Neural progenitor cell (in vitro differentiated cells): ENCODE measurements at regions not wholly inside any gene's neighbourhood (a gene's known extent, or its start where the extent isn't known, plus 50 kb on each side); places are given as distances from the start of the nearest gene placed in this dataset.

Experiments
- DNase-seq: peaks from one replicate; pipeline ENCODE4 v3.0.0-alpha.2; 2016; ENCODE audit warnings: low spot score
- H2AFZ ChIP-seq: fragments of 200-600 bp; sonication (generic); replicated peaks from 2 replicates; pipeline ENCODE4 v1.6.1; 2016; ENCODE audit warnings: antibody characterized with exemption
- H3F3A ChIP-seq: fragments of 200-600 bp; sonication (generic); 2 replicates; pipeline ENCODE4 v1.6.1; 2016; ENCODE audit warnings: antibody characterized with exemption, low read depth
- H3K27ac ChIP-seq: fragments of 200-600 bp; sonication (generic); 2 replicates; pipeline ENCODE4 v1.5.1; 2016; ENCODE audit warnings: mild to moderate bottlenecking
- H3K27me3 ChIP-seq: fragments of 200-600 bp; sonication (generic); 2 replicates; pipeline ENCODE4 v1.6.1; 2016; ENCODE audit warnings: mild to moderate bottlenecking, moderate library complexity
- H3K36me3 ChIP-seq: fragments of 200-600 bp; sonication (generic); 2 replicates; pipeline ENCODE4 v1.5.1; 2016
- H3K4me1 ChIP-seq: fragments of 200-600 bp; sonication (generic); 2 replicates; pipeline ENCODE4 v1.6.1; 2016; ENCODE audit warnings: mixed run types
- H3K4me2 ChIP-seq: fragments of 200-600 bp; sonication (generic); 2 replicates; pipeline ENCODE4 v1.6.1; 2016
- H3K4me3 ChIP-seq: fragments of 200-600 bp; sonication (generic); 2 replicates; pipeline ENCODE4 v1.5.1; 2016
- H3K79me2 ChIP-seq: fragments of 200-600 bp; sonication (generic); 2 replicates; pipeline ENCODE4 v1.6.1; 2016; ENCODE audit warnings: low read depth
- H3K9ac ChIP-seq: fragments of 200-600 bp; sonication (generic); 2 replicates; pipeline ENCODE4 v1.6.1; 2016
- H3K9me3 ChIP-seq: fragments of 200-600 bp; sonication (generic); 2 replicates; pipeline ENCODE4 v1.5.1; 2016; ENCODE audit warnings: low read depth
- H4K20me1 ChIP-seq: fragments of 200-600 bp; sonication (generic); 2 replicates; pipeline ENCODE4 v1.6.1; 2016; ENCODE audit warnings: low read depth
- H3K27ac Mint-ChIP-seq: 3 replicates; pipeline ENCODE4 v1.8.0; 2021; ENCODE audit warnings: mixed read lengths
- H3K27me3 Mint-ChIP-seq: 2 replicates; pipeline ENCODE4 v1.8.0; 2022; ENCODE audit warnings: low read depth, mild to moderate bottlenecking, inconsistent platforms, moderate library complexity, mixed read lengths; ENCODE audit not compliant: insufficient read depth
- H3K36me3 Mint-ChIP-seq: 3 replicates; pipeline ENCODE4 v1.8.0; 2021; ENCODE audit warnings: mixed read lengths
- H3K4me1 Mint-ChIP-seq: 3 replicates; pipeline ENCODE4 v1.8.0; 2021; ENCODE audit warnings: mixed read lengths
- H3K4me3 Mint-ChIP-seq: 3 replicates; pipeline ENCODE4 v1.8.0; 2021; ENCODE audit warnings: mild to moderate bottlenecking, moderate library complexity, mixed read lengths
- H3K9me3 Mint-ChIP-seq: 3 replicates; pipeline ENCODE4 v1.8.0; 2020; ENCODE audit warnings: mixed read lengths
- EZH2 ChIP-seq: fragments of 200-600 bp; sonication (generic); IDR thresholded peaks from 2 replicates; pipeline ENCODE4 v1.6.1; 2017; ENCODE audit warnings: antibody characterized with exemption, mild to moderate bottlenecking, moderate library complexity
- EZH2phosphoT487 ChIP-seq: fragments of 200-600 bp; sonication (generic); IDR thresholded peaks from 2 replicates; pipeline ENCODE4 v1.6.1; 2017; ENCODE audit warnings: antibody characterized with exemption
- TF ChIP-seq, protein P1 (sequence below): fragments of 200-600 bp; sonication (generic); IDR thresholded peaks from 2 replicates; pipeline ENCODE4 v1.5.1; 2017; ENCODE audit warnings: antibody characterized with exemption, mild to moderate bottlenecking

- H3K9me3 ChIP-seq: no peaks in the 10 kb centered on the region
- H3K4me2 ChIP-seq: no peak overlapping the region
- Mint-ChIP-seq H3K36me3 (no peaks in the 10 kb centered on the region), H3K9me3 (no peaks in the 10 kb centered on the region), H3K4me3 (no peak overlapping the region), H3K4me1 (peaks cover 3% of the 10 kb centered on the region), H3K27ac (no peak overlapping the region), H3K27me3 (no peaks in the 10 kb centered on the region)
- H3F3A ChIP-seq: no peaks in the 10 kb centered on the region
- H3K9ac ChIP-seq: no peak overlapping the region
- H3K79me2 ChIP-seq: no peaks in the 10 kb centered on the region
- peak overlapping the region; percentile 46 for H2AFZ ChIP-seq
- H4K20me1 ChIP-seq: no peaks in the 10 kb centered on the region
- no peaks in the 10 kb centered on the region for H3K4me1 ChIP-seq
- H3K27me3 ChIP-seq: no peaks in the 10 kb centered on the region
- H3K4me3 ChIP-seq: no peak overlapping the region
- TF ChIP-seq EZH2 (no peak), EZH2phosphoT487 (no peak)
- TF ChIP-seq, protein P1, sequence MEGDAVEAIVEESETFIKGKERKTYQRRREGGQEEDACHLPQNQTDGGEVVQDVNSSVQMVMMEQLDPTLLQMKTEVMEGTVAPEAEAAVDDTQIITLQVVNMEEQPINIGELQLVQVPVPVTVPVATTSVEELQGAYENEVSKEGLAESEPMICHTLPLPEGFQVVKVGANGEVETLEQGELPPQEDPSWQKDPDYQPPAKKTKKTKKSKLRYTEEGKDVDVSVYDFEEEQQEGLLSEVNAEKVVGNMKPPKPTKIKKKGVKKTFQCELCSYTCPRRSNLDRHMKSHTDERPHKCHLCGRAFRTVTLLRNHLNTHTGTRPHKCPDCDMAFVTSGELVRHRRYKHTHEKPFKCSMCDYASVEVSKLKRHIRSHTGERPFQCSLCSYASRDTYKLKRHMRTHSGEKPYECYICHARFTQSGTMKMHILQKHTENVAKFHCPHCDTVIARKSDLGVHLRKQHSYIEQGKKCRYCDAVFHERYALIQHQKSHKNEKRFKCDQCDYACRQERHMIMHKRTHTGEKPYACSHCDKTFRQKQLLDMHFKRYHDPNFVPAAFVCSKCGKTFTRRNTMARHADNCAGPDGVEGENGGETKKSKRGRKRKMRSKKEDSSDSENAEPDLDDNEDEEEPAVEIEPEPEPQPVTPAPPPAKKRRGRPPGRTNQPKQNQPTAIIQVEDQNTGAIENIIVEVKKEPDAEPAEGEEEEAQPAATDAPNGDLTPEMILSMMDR: no peak
- H3K27ac ChIP-seq: no peak overlapping the region
- peak; percentile 24 for DNase-seq
- H3K36me3 ChIP-seq: no peaks in the 10 kb centered on the region
Observed at GRCh38 chr14:54106661-54107377, 150.2 kb upstream of the BMP4 start.

- Histone ChIP-seq H3K27me3 (no peaks in the 10 kb centered on the region), H3K4me2 (no peak overlapping the region), H3F3A (no peaks in the 10 kb centered on the region), H3K9ac (no peak overlapping the region), H4K20me1 (no peaks in the 10 kb centered on the region), H3K4me1 (no peaks in the 10 kb centered on the region), H3K27ac (no peak overlapping the region), H3K9me3 (no peaks in the 10 kb centered on the region), H2AFZ (no peak overlapping the region), H3K36me3 (no peaks in the 10 kb centered on the region), H3K79me2 (no peaks in the 10 kb centered on the region), H3K4me3 (no peak overlapping the region)
- Mint-ChIP-seq H3K4me3 (no peak overlapping the region), H3K27ac (no peak overlapping the region), H3K36me3 (no peaks in the 10 kb centered on the region), H3K4me1 (peaks cover 3% of the 10 kb centered on the region), H3K9me3 (no peaks in the 10 kb centered on the region), H3K27me3 (no peaks in the 10 kb centered on the region)
- no peak for DNase-seq
- TF ChIP-seq, protein P1: no peak
Observed at GRCh38 chr14:54108481-54109471, 152.2 kb upstream of the BMP4 start.

DNA sequence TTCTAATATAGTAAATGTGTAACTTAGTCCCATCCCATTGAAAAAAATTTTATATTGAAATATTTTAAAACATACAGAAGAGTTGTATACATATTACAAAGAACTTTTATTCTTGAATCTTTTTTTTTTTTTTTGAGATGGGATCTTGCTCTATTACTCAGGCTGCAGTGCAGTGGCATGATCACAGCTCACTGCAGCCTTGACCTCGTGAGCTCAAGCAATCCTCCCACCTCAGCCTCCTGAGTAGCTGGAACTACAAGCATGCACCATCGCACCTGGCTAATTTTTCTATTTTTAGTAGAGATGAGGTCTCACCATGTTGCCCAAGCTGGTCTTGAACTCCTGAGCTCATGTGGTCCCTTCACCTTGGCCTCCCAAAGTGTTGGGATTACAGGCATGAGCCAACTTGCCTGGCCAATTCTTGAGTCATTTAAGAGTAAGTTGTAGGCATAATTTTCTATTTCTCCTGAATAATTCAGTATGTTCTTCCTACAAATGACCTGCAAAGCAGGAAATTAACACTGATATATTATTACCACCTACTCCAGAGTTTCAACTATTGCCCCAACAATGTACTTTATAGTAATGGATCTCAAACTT is 153.0 kb upstream of the BMP4 start:
- no peaks in the 10 kb centered on the region for H3K36me3 Mint-ChIP-seq
- Histone ChIP-seq H3F3A (no peaks in the 10 kb centered on the region), H4K20me1 (no peaks in the 10 kb centered on the region), H3K4me3 (no peak overlapping the region), H3K27ac (no peak overlapping the region), H3K4me1 (no peaks in the 10 kb centered on the region), H3K9me3 (no peaks in the 10 kb centered on the region), H2AFZ (no peak overlapping the region), H3K36me3 (no peaks in the 10 kb centered on the region), H3K4me2 (no peak overlapping the region), H3K9ac (no peak overlapping the region), H3K79me2 (no peaks in the 10 kb centered on the region), H3K27me3 (no peaks in the 10 kb centered on the region)
- no peak overlapping the region for H3K4me3 Mint-ChIP-seq
- no peaks in the 10 kb centered on the region for H3K9me3 Mint-ChIP-seq
- TF ChIP-seq, protein P1: no peak
- TF ChIP-seq EZH2phosphoT487 (no peak), EZH2 (no peak)
- no peak overlapping the region for H3K27ac Mint-ChIP-seq
- no peak for DNase-seq
- no peaks in the 10 kb centered on the region for H3K27me3 Mint-ChIP-seq
- H3K4me1 Mint-ChIP-seq: peaks cover 3% of the 10 kb centered on the region
